T-helper 2 cell (primary cell): ENCODE measurements at regions not wholly inside any gene's neighbourhood (a gene's known extent, or its start where the extent isn't known, plus 50 kb on each side); places are given as distances from the start of the nearest gene placed in this dataset.

Experiments
- DNase-seq, 5 experiments: peaks; one replicate each; pipeline versions ENCODE4 v3.0.0 to v3.0.0-alpha.2; 2012 to 2022

DNA sequence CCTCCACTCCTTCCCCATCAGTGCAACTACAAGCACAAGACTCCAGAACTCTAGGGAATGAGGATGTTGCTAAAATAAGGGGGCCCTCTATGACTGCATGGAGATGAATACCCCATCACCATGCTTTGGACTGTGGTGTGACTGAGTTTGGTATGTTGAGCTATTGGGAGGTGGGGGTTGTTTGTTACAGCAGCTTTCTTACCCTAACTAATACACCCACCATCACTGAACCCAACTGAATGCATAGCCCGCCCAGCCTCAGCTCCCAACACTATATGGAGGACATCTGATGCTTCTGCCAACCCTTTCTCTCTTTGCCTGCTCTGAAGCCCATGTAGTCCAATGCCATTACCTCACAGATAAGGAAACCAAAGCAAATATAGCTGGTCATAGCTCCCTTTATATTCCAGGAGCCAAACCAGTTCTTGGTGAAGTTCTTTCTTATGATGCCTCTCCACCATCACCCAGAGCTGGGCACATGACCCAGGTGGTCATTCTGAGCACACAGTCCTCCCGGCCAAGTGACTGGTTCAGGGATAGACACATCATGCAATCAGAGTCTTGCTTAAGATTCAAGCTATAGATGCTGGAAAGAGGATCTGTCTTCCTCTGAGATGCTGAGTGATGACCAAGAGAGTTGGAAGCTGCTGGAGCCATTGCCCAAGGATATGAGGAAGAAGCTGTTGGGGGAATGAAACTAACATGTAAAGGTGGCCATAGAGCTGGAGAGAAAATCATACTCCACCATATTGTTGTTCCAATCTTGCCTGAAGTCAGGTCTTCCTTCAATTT is 155.6 kb upstream of the HAAO start:
- no peak for DNase-seq

DNA sequence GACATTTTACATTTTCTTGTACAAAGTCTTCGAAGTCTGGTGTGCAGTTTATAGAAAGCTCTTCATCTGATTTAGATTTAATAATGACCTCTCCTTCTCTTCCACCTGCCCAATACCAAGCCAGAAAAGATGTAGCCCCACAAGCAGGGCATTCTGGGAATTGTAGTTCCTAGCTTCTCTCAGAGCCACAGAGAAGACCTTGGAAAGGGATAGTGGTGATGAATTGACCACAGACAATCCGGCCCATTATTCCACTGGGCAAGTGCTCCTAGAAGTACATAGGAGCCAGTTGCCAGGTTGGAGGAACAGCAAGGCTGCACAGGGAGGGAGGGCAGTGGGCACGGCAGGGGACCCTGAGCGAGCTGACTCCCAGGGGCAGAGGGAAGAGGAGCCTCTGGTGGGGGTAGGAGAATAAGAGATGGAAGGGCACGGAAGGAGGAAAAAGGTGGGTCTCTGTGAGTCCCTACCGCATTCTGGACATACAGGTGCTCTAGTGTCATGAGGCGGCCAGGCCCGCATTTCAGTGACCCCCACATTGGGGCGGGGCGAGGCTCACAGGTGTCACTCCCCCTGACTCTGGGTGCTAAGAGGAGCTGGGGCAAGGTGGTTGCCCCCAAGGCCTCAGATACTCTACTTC is 152.5 kb upstream of the HAAO start:
- no peak for DNase-seq

DNA sequence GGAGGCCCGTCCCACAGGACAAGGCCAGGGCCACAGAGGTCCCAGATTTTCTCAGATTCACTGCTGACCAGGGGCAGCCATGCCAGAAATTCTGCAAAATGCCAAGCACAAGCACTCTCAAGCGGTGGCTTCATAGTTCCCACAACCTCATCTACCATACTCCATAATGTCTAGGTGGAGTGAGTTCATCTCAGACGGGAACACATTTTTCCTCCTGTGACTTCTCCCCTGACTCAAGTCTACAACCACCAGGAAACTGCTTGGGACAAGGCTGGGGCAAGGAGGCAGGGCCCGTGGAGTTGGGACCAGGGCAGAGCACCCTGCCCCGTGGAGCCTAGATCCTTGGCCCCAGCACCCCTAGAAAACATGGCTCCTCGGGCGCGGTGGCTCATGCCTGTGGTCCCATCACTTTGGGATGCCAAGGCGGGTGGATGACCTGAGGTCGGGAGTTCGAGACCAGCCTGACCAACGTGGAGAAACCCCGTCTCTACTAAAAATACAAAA is 150.7 kb upstream of the HAAO start:
- no peak for DNase-seq

- no peak for DNase-seq
These were observed 150.0 kb upstream of the HAAO start for GRCh38 chr2:42942214-42942989.

GRCh38 chr2:42941633-42942176 is 149.3 kb upstream of the HAAO start:
- no peak for DNase-seq

DNA sequence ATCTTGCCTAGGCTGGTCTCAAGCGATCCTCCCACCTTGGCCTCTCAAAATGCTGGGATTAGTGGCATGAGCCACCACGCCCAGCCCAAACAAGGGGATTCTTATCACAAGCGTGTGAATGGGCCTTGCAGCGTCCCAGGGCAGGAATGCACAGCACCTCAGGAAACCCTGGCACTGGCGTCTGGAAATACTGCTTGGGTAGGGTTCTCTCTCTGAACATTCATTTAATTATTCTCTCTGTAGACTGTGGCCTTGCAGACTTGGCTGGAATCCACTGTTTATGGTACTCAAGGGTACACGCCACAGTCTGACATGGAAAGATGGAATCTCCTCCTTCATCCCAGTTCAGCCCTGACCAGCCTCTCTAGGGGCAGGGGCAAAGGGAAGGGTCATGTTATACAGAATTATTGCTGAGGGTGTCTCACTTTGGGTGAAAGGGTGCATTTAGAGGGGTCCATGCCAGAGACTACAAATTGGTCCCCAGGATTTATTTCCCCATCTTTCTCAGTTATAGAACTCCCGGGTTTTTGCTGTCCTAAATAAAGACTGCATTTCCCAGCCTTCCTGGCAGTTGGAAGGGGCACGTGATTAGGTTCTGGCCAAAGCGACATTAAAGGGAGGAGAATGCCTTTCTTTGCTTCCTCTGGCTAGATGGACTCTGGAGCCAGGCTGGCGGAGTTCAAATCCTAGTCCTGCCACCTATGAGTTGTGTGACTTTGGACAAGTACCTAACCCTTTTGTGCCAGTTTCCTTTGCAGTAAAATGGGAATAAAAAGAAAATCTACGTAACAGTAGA is 147.2 kb upstream of the HAAO start:
- DNase-seq, result no peak

DNA sequence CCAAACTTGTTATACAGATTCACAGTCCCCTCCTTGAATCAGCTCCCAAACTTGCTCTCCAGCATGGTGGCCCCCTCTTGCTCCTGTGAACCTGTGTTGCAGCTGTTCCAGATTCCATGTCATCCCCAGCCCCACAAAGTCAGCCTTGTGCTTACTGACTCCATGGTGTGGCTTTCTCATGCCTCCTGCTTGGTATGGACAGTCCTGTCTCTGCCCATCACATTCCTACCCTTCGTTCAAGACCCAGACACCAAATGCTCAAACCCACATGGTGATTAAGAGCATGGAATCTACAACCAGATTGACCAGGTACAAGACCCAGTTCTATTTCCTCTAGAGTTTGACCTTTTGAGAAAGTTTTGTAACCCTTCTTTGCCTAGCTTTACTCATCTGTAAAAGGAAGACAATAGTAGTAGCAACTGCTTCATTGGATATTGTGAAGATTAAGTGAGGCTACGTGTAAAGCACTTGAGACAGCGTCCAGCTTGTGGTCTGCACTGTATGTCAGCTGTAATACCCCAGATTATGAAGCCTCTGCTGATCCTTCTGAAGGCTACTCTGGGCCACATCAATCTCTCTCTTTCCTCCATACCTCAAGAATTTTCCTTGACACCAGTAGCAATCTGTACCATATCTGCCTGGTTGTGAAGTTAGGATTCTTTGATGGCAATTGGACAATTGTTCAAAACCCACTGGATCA is 146.4 kb upstream of the HAAO start:
- no peak for DNase-seq

DNA sequence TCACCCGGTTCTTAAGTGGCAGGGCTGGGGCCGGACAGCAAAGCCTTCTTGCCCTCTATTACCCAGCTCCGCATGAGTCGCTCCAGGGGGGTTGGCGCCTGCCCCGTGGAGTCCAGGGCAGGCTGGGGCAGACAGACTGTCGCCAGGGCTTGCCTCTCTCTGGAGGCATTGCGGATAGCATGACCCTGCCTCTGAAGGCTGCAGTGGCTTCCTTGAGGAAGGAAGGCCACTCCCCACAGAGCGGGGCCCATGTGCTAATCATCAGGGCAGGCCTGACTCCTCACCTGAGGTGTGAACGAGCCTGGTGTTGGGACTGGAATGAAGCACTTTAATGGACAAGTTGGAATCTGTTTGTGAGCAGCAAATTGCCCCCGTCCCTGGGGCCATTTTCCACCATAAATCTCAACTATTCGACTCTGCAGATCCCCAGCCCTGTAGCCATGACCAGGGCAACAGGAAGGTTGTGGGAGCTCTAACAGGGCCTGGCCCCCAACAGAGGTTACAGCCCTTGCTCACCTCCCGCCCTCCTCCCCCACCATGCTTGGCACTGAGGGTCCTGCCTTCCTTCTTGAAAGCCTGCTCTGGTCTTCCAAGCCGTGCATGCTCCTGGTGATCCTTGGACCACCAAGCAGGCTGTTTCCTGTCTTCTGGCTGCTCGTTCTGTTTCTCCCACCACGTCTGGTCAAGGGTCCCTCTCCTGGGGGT is 144.9 kb upstream of the HAAO start:
- no peak for DNase-seq

GRCh38 chr2:42935692-42936671 is 143.6 kb upstream of the HAAO start:
- DNase-seq, result peak in 1 of 5 experiments; percentile 63

DNA sequence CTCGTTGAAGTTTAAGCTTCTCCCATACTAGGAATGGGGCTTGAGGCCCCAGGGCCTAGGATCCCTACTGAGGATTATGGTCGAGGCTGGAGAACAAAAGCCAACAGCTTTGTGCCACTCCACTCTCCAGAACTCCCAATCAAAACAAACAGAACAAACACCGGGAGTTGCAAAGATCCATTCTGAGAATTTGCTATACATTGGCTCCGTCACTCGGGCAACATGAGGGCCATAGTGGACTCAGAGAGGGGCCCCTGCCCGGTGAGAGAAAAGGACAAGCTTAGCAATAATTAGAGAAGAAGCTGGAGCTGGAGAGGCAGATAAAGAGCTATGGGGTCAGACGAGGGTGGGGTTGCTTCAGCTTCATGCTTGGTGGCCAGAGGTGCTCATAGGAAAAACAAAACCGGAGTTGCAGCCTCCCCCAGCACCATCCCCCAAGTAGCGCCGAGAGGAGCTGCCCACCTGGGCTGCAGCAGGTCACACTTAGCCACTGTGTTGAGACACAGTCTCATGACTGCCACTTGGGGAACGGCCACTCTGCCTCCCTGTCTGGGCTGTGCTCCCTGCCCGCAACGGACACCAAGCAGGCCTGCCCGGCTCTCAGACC is 142.3 kb upstream of the HAAO start:
- no peak for DNase-seq

DNA sequence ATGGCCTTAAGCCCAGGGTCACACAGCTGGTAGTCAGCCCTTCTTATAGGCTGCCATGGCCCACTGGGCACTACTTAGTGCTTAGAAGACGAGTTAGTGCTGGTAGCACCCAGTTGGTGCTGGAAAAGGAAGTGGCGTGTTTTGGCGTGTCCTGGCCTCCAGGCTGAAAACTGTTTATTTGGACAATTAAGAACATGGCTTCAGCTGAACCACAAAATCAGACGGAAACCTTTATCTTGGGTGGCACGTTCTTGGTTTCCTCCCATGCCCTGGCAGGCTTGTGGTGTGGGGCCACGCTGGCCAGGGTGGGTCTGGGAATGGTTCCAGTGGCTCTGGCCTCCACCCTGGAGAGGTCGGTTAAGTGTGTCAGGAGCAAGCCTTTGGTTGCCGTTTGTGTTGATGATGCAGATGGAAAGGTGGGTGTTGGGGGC is 141.5 kb upstream of the HAAO start:
- no peak for DNase-seq

- DNase-seq, result no peak
These were observed 140.1 kb upstream of the HAAO start for GRCh38 chr2:42932271-42933151.

GRCh38 chr2:42931818-42932195 is 139.4 kb upstream of the HAAO start:
- DNase-seq, result no peak

GRCh38 chr2:42931146-42931817 is 138.9 kb upstream of the HAAO start:
- DNase-seq, result no peak

DNA sequence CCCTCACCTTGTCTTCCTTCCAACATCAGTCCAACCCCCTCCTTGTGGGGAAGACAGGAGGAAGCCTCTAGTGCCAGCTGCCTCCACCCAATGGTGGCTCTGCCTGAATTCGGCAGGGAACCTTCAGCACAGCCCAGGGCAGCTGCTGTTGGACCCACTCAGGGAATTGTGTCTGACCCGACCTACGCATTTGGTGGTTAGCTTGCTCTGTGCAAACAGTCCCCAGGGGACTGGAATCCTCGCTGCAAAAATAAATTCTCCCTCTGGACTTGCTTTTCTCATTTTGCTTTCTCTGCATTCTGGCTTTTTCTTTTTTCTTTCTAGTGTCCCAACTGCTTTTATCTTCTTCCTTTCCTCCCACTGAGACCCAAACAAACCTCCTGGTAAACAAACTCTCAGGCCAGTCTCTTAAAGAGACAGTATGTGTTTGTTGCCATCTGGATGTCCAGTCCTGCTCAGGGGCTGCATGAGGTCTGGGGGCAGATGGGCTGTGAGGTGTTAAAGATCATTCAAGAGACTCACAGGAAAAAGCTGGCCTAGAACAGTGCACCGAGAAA is 137.7 kb upstream of the HAAO start:
- no peak for DNase-seq

GRCh38 chr2:42929546-42930024 is 137.2 kb upstream of the HAAO start:
- DNase-seq, result no peak
